GM23338 (cell line): ENCODE measurements at regions not wholly inside any gene's neighbourhood (a gene's known extent, or its start where the extent isn't known, plus 50 kb on each side); places are given as distances from the start of the nearest gene placed in this dataset.

ENCODE experiments used
- ATAC-seq: fragments of 200-7000 bp; cut with Tn5 transposase; 3 replicates; pipeline ENCODE4 v1.9.1; 2020
- DNase-seq: peaks from one replicate; pipeline ENCODE4 v3.0.0-alpha.2; 2015; ENCODE audit warnings: low spot score
- H2AFZ ChIP-seq: fragments of 200-600 bp; sonication (generic); 2 replicates; pipeline ENCODE4 v1.8.0; 2016; ENCODE audit warnings: antibody characterized with exemption, mild to moderate bottlenecking, moderate library complexity
- H3F3A ChIP-seq: fragments of 200-600 bp; sonication (generic); replicated peaks from 2 replicates; pipeline ENCODE4 v1.8.0; 2017; ENCODE audit warnings: antibody characterized with exemption, mixed run types, low read depth
- H3K27ac ChIP-seq: fragments of 200-600 bp; sonication (generic); 2 replicates; pipeline ENCODE4 v1.6.1; 2016; ENCODE audit warnings: low read depth
- H3K27me3 ChIP-seq: fragments of 200-600 bp; sonication (generic); 2 replicates; pipeline ENCODE4 v1.8.0; 2016; ENCODE audit warnings: mild to moderate bottlenecking, mixed run types, moderate library complexity; ENCODE audit not compliant: insufficient read depth
- H3K36me3 ChIP-seq: fragments of 200-600 bp; sonication (generic); 2 replicates; pipeline ENCODE4 v1.8.0; 2016; ENCODE audit warnings: mild to moderate bottlenecking; ENCODE audit not compliant: insufficient read depth
- H3K4me1 ChIP-seq: fragments of 200-600 bp; sonication (generic); 2 replicates; pipeline ENCODE4 v1.8.0; 2016; ENCODE audit warnings: mild to moderate bottlenecking, moderate library complexity; ENCODE audit not compliant: insufficient read depth
- H3K4me2 ChIP-seq: fragments of 200-600 bp; sonication (generic); 2 replicates; pipeline ENCODE4 v1.7.1; 2017; ENCODE audit warnings: mixed run types
- H3K4me3 ChIP-seq: fragments of 200-600 bp; sonication (generic); 2 replicates; pipeline ENCODE4 v1.6.1; 2016; ENCODE audit warnings: mixed run types
- H3K79me2 ChIP-seq: fragments of 200-600 bp; sonication (generic); replicated peaks from 2 replicates; pipeline ENCODE4 v1.8.0; 2017; ENCODE audit warnings: mild to moderate bottlenecking; ENCODE audit not compliant: insufficient read depth
- H3K9me2 ChIP-seq: fragments of 200-600 bp; sonication (generic); 2 replicates; pipeline ENCODE4 v1.8.0; 2017; ENCODE audit not compliant: insufficient read depth
- H4K20me1 ChIP-seq: fragments of 200-600 bp; sonication (generic); replicated peaks from 2 replicates; pipeline ENCODE4 v1.8.0; 2017; ENCODE audit warnings: mild to moderate bottlenecking; ENCODE audit not compliant: insufficient read depth
- H3K27ac Mint-ChIP-seq: 2 replicates; pipeline ENCODE4 v1.8.0; 2020; ENCODE audit warnings: inconsistent platforms, mild to moderate bottlenecking, moderate library complexity, mixed read lengths
- H3K27me3 Mint-ChIP-seq: 3 replicates; pipeline ENCODE4 v1.8.0; 2022; ENCODE audit warnings: low read depth, mild to moderate bottlenecking, moderate library complexity, mixed read lengths, inconsistent platforms; ENCODE audit not compliant: insufficient read depth, poor library complexity
- H3K36me3 Mint-ChIP-seq: 3 replicates; pipeline ENCODE4 v1.8.0; 2021; ENCODE audit warnings: low read depth, mild to moderate bottlenecking, inconsistent platforms, moderate library complexity, mixed read lengths
- H3K4me1 Mint-ChIP-seq: 3 replicates; pipeline ENCODE4 v1.8.0; 2020; ENCODE audit warnings: mild to moderate bottlenecking, inconsistent platforms, mixed read lengths
- H3K4me3 Mint-ChIP-seq: 3 replicates; pipeline ENCODE4 v1.8.0; 2021; ENCODE audit warnings: moderate library complexity, mild to moderate bottlenecking, inconsistent platforms, mixed read lengths
- H3K9me3 Mint-ChIP-seq: 3 replicates; pipeline ENCODE4 v1.8.0; 2020; ENCODE audit warnings: moderate library complexity, mild to moderate bottlenecking, inconsistent platforms, mixed read lengths
- CREB1 ChIP-seq: fragments of 250-450 bp; sonication (Bioruptor Pico); IDR thresholded peaks from 2 replicates; pipeline ENCODE4 v1.5.0; 2020; ENCODE audit warnings: low read depth, mild to moderate bottlenecking, moderate library complexity
- EZH2 ChIP-seq: fragments of 200-600 bp; sonication (generic); IDR thresholded peaks from one replicate; pipeline ENCODE4 v1.8.0; 2017; ENCODE audit warnings: antibody characterized with exemption, mild to moderate bottlenecking, low read depth; ENCODE audit not compliant: unreplicated experiment
- EZH2phosphoT487 ChIP-seq: fragments of 200-600 bp; sonication (generic); IDR thresholded peaks from one replicate; pipeline ENCODE4 v1.8.1; 2018; ENCODE audit warnings: antibody characterized with exemption; ENCODE audit not compliant: unreplicated experiment
- JUNB ChIP-seq: IDR thresholded peaks from one replicate; pipeline ENCODE4 v1.6.1; 2016; ENCODE audit warnings: antibody characterized with exemption; ENCODE audit not compliant: unreplicated experiment
- NANOG ChIP-seq: IDR thresholded peaks from 2 replicates; pipeline ENCODE4 v1.6.1; 2016; ENCODE audit warnings: antibody characterized with exemption, borderline replicate concordance
- POLR2AphosphoS5 ChIP-seq: IDR thresholded peaks from 2 replicates; pipeline ENCODE4 v1.6.1; 2016; ENCODE audit warnings: antibody characterized with exemption, low read depth
- REST ChIP-seq: IDR thresholded peaks from one replicate; pipeline ENCODE4 v1.6.1; 2018; ENCODE audit warnings: antibody characterized with exemption; ENCODE audit not compliant: unreplicated experiment
- STAT1 ChIP-seq: IDR thresholded peaks from one replicate; pipeline ENCODE4 v1.6.1; 2016; ENCODE audit warnings: antibody characterized with exemption; ENCODE audit not compliant: unreplicated experiment
- ZNF114 ChIP-seq: fragments of 250-450 bp; sonication (Bioruptor Pico); IDR thresholded peaks from 2 replicates; pipeline ENCODE4 v1.5.0; 2020; ENCODE audit warnings: mild to moderate bottlenecking, moderate library complexity
- ZNF331 ChIP-seq: fragments of 250-450 bp; sonication (Bioruptor Pico); IDR thresholded peaks from 2 replicates; pipeline ENCODE4 v1.5.0; 2020; ENCODE audit warnings: low read depth, mild to moderate bottlenecking, moderate library complexity
- TF ChIP-seq, protein P1 (sequence below), 2 experiments: fragments of 200-600 bp in 1 of 2; sonication (generic) in 1 of 2; conservative IDR thresholded peaks; 2 replicates each; pipeline versions ENCODE4 v1.5.1 to v1.6.1; 2016 to 2017; ENCODE audit warnings: antibody characterized with exemption in 2 of 2, low read depth in 2 of 2, mild to moderate bottlenecking in 2 of 2, moderate library complexity in 1 of 2
- TF ChIP-seq, protein P2 (sequence below): fragments of 250-450 bp; sonication (Bioruptor Pico); IDR thresholded peaks from 2 replicates; pipeline ENCODE4 v1.5.0; 2020; ENCODE audit warnings: mild to moderate bottlenecking, moderate library complexity
- TF ChIP-seq, protein P3 (sequence below): IDR thresholded peaks from 2 replicates; pipeline ENCODE4 v1.6.1; 2016; ENCODE audit warnings: antibody characterized with exemption

DNA sequence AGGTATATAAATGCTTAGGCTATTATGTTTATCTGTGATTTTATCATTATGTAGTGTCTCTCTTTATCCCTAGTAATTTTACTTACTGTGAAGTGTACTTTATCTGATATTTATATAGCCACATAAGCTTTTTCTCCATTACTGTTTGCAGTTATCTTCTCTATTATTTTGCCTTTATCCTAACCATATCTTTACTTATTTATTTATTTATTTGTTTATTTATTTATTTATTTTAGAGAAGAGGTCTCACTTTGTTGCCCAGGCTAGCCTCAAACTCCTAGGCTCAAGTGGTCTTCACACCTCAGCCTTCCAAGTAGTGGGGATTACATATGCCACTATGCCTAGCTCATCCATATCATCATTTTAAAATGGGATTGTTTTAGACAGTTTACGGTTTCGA lies 331.8 kb downstream of the C7orf25 start:
- Mint-ChIP-seq H3K4me3 (no peak overlapping the region), H3K36me3 (no peaks in the 10 kb centered on the region; the same call in 2 of the 3 replicates), H3K4me1 (no peaks in the 10 kb centered on the region), H3K27ac (no peak overlapping the region), H3K27me3 (no peaks in the 10 kb centered on the region), H3K9me3 (peaks cover 34% of the 10 kb centered on the region)
- TF ChIP-seq ZNF331 (CRISPR knock-in tag) (no peak), ZNF114 (no peak), NANOG (no peak), JUNB (no peak), EZH2phosphoT487 (no peak), POLR2AphosphoS5 (no peak), EZH2 (no peak), STAT1 (no peak), CREB1 (CRISPR knock-in tag) (no peak), REST (no peak)
- TF ChIP-seq, protein P1, sequence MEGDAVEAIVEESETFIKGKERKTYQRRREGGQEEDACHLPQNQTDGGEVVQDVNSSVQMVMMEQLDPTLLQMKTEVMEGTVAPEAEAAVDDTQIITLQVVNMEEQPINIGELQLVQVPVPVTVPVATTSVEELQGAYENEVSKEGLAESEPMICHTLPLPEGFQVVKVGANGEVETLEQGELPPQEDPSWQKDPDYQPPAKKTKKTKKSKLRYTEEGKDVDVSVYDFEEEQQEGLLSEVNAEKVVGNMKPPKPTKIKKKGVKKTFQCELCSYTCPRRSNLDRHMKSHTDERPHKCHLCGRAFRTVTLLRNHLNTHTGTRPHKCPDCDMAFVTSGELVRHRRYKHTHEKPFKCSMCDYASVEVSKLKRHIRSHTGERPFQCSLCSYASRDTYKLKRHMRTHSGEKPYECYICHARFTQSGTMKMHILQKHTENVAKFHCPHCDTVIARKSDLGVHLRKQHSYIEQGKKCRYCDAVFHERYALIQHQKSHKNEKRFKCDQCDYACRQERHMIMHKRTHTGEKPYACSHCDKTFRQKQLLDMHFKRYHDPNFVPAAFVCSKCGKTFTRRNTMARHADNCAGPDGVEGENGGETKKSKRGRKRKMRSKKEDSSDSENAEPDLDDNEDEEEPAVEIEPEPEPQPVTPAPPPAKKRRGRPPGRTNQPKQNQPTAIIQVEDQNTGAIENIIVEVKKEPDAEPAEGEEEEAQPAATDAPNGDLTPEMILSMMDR (conservative IDR thresholded peaks at IDR 0.05; ENCODE audit: low read depth in 2 of 2): no peak
- TF ChIP-seq, protein P2, sequence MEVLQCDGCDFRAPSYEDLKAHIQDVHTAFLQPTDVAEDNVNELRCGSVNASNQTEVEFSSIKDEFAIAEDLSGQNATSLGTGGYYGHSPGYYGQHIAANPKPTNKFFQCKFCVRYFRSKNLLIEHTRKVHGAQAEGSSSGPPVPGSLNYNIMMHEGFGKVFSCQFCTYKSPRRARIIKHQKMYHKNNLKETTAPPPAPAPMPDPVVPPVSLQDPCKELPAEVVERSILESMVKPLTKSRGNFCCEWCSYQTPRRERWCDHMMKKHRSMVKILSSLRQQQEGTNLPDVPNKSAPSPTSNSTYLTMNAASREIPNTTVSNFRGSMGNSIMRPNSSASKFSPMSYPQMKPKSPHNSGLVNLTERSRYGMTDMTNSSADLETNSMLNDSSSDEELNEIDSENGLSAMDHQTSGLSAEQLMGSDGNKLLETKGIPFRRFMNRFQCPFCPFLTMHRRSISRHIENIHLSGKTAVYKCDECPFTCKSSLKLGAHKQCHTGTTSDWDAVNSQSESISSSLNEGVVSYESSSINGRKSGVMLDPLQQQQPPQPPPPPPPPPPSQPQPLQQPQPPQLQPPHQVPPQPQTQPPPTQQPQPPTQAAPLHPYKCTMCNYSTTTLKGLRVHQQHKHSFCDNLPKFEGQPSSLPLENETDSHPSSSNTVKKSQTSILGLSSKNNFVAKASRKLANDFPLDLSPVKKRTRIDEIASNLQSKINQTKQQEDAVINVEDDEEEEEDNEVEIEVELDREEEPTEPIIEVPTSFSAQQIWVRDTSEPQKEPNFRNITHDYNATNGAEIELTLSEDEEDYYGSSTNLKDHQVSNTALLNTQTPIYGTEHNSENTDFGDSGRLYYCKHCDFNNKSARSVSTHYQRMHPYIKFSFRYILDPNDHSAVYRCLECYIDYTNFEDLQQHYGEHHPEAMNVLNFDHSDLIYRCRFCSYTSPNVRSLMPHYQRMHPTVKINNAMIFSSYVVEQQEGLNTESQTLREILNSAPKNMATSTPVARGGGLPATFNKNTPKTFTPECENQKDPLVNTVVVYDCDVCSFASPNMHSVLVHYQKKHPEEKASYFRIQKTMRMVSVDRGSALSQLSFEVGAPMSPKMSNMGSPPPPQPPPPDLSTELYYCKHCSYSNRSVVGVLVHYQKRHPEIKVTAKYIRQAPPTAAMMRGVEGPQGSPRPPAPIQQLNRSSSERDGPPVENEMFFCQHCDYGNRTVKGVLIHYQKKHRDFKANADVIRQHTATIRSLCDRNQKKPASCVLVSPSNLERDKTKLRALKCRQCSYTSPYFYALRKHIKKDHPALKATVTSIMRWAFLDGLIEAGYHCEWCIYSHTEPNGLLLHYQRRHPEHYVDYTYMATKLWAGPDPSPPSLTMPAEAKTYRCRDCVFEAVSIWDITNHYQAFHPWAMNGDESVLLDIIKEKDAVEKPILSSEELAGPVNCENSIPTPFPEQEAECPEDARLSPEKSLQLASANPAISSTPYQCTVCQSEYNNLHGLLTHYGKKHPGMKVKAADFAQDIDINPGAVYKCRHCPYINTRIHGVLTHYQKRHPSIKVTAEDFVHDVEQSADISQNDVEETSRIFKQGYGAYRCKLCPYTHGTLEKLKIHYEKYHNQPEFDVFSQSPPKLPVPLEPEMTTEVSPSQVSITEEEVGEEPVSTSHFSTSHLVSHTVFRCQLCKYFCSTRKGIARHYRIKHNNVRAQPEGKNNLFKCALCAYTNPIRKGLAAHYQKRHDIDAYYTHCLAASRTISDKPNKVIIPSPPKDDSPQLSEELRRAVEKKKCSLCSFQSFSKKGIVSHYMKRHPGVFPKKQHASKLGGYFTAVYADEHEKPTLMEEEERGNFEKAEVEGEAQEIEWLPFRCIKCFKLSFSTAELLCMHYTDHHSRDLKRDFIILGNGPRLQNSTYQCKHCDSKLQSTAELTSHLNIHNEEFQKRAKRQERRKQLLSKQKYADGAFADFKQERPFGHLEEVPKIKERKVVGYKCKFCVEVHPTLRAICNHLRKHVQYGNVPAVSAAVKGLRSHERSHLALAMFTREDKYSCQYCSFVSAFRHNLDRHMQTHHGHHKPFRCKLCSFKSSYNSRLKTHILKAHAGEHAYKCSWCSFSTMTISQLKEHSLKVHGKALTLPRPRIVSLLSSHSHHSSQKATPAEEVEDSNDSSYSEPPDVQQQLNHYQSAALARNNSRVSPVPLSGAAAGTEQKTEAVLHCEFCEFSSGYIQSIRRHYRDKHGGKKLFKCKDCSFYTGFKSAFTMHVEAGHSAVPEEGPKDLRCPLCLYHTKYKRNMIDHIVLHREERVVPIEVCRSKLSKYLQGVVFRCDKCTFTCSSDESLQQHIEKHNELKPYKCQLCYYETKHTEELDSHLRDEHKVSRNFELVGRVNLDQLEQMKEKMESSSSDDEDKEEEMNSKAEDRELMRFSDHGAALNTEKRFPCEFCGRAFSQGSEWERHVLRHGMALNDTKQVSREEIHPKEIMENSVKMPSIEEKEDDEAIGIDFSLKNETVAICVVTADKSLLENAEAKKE (CRISPR knock-in tag): no peak
- TF ChIP-seq, protein P3, sequence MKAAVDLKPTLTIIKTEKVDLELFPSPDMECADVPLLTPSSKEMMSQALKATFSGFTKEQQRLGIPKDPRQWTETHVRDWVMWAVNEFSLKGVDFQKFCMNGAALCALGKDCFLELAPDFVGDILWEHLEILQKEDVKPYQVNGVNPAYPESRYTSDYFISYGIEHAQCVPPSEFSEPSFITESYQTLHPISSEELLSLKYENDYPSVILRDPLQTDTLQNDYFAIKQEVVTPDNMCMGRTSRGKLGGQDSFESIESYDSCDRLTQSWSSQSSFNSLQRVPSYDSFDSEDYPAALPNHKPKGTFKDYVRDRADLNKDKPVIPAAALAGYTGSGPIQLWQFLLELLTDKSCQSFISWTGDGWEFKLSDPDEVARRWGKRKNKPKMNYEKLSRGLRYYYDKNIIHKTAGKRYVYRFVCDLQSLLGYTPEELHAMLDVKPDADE: no peak
- Histone ChIP-seq H3K4me2 (no peak overlapping the region), H3K27ac (no peak overlapping the region), H3K27me3 (no peaks in the 10 kb centered on the region), H2AFZ (no peak overlapping the region), H3F3A (no peaks in the 10 kb centered on the region), H3K9me2 (no peaks in the 10 kb centered on the region), H4K20me1 (no peaks in the 10 kb centered on the region), H3K79me2 (no peaks in the 10 kb centered on the region), H3K4me1 (no peaks in the 10 kb centered on the region), H3K4me3 (no peak overlapping the region), H3K36me3 (no peaks in the 10 kb centered on the region)
- no peak for ATAC-seq
- no peak for DNase-seq
